ENCODE measurements at regions not wholly inside any gene's neighbourhood (a gene's known extent, or its start where the extent isn't known, plus 50 kb on each side); places are given as distances from the start of the nearest gene placed in this dataset.

DNA sequence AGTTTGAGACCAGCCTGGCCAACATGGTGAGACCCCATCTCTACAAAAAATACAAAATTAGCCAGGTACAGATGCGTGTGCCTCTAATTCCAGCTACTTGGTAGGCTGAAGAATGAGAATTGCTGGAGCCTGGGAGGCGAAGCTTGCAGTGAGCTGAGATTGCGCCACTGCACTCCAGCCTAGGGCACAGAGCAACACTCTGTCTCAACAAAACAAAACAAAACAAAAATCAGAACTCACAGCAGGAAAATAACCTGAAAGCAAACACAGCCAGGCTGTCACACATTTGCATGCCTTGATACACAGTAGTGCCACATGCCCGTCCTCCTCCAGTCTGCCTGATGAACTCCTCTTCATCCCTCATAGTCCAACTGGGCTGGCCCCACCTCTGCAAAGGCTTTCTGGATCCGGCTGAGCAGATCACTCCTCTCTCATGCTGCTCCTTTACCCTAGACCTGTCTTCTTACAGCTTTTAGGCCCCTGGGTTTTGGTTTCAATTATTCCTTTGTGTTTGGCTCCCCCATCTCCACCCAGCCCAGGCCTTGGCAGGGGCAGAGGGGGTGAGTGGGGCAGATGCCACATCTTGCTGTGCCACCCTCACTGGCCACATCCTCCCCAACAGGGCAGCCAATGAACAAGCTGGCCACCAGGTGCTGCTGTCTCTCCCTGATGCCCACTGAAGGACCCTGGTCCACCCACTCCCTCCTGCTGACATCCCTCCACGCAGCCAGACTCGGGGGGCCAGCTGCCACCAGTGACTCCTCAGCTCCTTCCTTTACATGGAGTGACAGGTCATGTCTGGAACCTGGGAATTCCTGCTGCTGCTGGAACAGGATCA, 62.0 kb upstream of the GGTA1 start:
- no peak overlapping the region for H3K4me2 ChIP-seq (ENCODE audit: low read length)
- no peaks in the 10 kb centered on the region for H3K36me3 ChIP-seq (ENCODE audit: insufficient read depth, low read length)
- no peaks in the 10 kb centered on the region for H3K9me2 ChIP-seq (ENCODE audit: low read depth, low read length)
- no peaks in the 10 kb centered on the region for H3K9me3 ChIP-seq (ENCODE audit: low read length)
- H3K27me3 ChIP-seq (ENCODE audit: insufficient read depth, low read length), result peaks cover 10% of the 10 kb centered on the region; the same call in 1 of the 2 replicates
- H3K9ac ChIP-seq (ENCODE audit: low read length), result no peak overlapping the region
- H4K20me1 ChIP-seq (ENCODE audit: insufficient read depth, low read length), result no peaks in the 10 kb centered on the region
- no peaks in the 10 kb centered on the region for H3K79me2 ChIP-seq (ENCODE audit: insufficient read depth, low read length)
- TF ChIP-seq CTCF (IDR thresholded peaks at IDR 0.05; ENCODE audit: low read length) (no peak), EZH2 (IDR thresholded peaks at IDR 0.05; ENCODE audit: borderline replicate concordance, low read length) (no peak)
- H2AFZ ChIP-seq (ENCODE audit: low read length), result no peak overlapping the region
- H3F3A ChIP-seq (ENCODE audit: insufficient read depth, low read length), result no peaks in the 10 kb centered on the region
- H3K4me3 ChIP-seq (ENCODE audit: low read depth, low read length, poor library complexity, severe bottlenecking), result no peak overlapping the region
- H3K4me1 ChIP-seq (ENCODE audit: insufficient read depth, low read length, severe bottlenecking), result peaks cover 24% of the 10 kb centered on the region
- H3K27ac ChIP-seq (ENCODE audit: low read depth, low read length, poor library complexity, severe bottlenecking), result no peak overlapping the region

DNA sequence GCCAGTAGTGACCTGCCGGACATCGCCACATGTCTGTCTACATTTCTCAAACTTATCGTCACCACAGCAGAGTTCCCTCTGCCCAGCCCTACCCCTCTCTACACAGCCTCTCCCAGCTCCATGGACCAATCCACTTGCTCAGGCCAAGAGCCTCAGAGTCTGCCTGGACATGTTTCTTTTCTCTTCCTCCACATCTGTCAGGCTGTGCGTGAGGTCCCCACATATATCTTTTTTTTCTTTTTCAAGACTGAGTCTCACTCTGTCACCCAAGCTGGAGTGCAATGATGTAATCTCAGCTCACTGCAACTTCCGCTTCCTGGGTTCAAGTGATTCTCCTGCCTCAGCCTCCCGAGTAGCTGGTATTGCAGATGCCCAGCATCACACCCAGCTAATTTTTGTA, 62.7 kb upstream of the GGTA1 start:
- no peaks in the 10 kb centered on the region for H3K9me2 ChIP-seq (ENCODE audit: low read depth, low read length)
- no peaks in the 10 kb centered on the region for H3K36me3 ChIP-seq (ENCODE audit: insufficient read depth, low read length)
- H3K4me3 ChIP-seq (ENCODE audit: low read depth, low read length, poor library complexity, severe bottlenecking), result no peak overlapping the region
- no peaks in the 10 kb centered on the region for H3F3A ChIP-seq (ENCODE audit: insufficient read depth, low read length)
- H2AFZ ChIP-seq (ENCODE audit: low read length), result no peak overlapping the region
- no peaks in the 10 kb centered on the region for H3K79me2 ChIP-seq (ENCODE audit: insufficient read depth, low read length)
- H3K4me1 ChIP-seq (ENCODE audit: insufficient read depth, low read length, severe bottlenecking), result peaks cover 24% of the 10 kb centered on the region
- H3K4me2 ChIP-seq (ENCODE audit: low read length), result no peak overlapping the region
- TF ChIP-seq EZH2 (IDR thresholded peaks at IDR 0.05; ENCODE audit: borderline replicate concordance, low read length) (no peak), CTCF (IDR thresholded peaks at IDR 0.05; ENCODE audit: low read length) (no peak)
- no peak overlapping the region for H3K9ac ChIP-seq (ENCODE audit: low read length)
- no peak overlapping the region for H3K27ac ChIP-seq (ENCODE audit: low read depth, low read length, poor library complexity, severe bottlenecking)
- H4K20me1 ChIP-seq (ENCODE audit: insufficient read depth, low read length), result no peaks in the 10 kb centered on the region
- H3K27me3 ChIP-seq (ENCODE audit: insufficient read depth, low read length), result peaks cover 10% of the 10 kb centered on the region; the same call in 1 of the 2 replicates
- no peaks in the 10 kb centered on the region for H3K9me3 ChIP-seq (ENCODE audit: low read length)

DNA sequence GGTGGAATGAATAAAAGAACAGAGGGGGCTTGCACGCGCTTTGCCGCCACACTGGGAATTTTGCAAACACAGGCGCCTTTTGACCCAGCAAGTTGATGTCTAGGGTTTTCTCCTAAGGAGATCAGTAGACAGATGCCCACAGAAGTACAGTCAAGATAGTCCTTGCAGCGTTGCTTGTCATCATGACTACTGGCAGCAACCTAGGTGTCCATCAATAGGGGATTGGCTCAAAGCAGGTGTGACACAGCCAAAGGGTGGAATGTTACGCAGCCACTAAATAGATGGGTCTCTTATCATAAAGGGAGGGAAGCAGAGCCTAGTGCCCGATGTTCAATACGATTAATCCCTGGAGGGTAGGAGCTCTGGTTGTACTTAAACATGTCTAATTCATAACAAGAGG, 63.8 kb upstream of the GGTA1 start:
- no peak overlapping the region for H3K9ac ChIP-seq (ENCODE audit: low read length)
- TF ChIP-seq CTCF (IDR thresholded peaks at IDR 0.05; ENCODE audit: low read length) (no peak), EZH2 (IDR thresholded peaks at IDR 0.05; ENCODE audit: borderline replicate concordance, low read length) (no peak)
- H3K4me1 ChIP-seq (ENCODE audit: insufficient read depth, low read length, severe bottlenecking), result peaks cover 14% of the 10 kb centered on the region
- H3F3A ChIP-seq (ENCODE audit: insufficient read depth, low read length), result no peaks in the 10 kb centered on the region
- H3K27me3 ChIP-seq (ENCODE audit: insufficient read depth, low read length), result peaks cover 10% of the 10 kb centered on the region; the same call in 1 of the 2 replicates
- H3K27ac ChIP-seq (ENCODE audit: low read depth, low read length, poor library complexity, severe bottlenecking), result no peak overlapping the region
- no peaks in the 10 kb centered on the region for H3K36me3 ChIP-seq (ENCODE audit: insufficient read depth, low read length)
- H3K9me2 ChIP-seq (ENCODE audit: low read depth, low read length), result no peaks in the 10 kb centered on the region
- H3K4me3 ChIP-seq (ENCODE audit: low read depth, low read length, poor library complexity, severe bottlenecking), result no peak overlapping the region
- H3K79me2 ChIP-seq (ENCODE audit: insufficient read depth, low read length), result no peaks in the 10 kb centered on the region
- H4K20me1 ChIP-seq (ENCODE audit: insufficient read depth, low read length), result no peaks in the 10 kb centered on the region
- H3K9me3 ChIP-seq (ENCODE audit: low read length), result no peaks in the 10 kb centered on the region
- H3K4me2 ChIP-seq (ENCODE audit: low read length), result no peak overlapping the region
- no peak overlapping the region for H2AFZ ChIP-seq (ENCODE audit: low read length)

All from OCI-LY1 (cell line).